DMS114 treated with DMSO at 0.1 percent for 48 hours (cell line): ENCODE measurements at regions not wholly inside any gene's neighbourhood (a gene's known extent, or its start where the extent isn't known, plus 50 kb on each side); places are given as distances from the start of the nearest gene placed in this dataset.

Experiments
- DNase-seq: peaks from one replicate; lab custom pipeline; 2025; ENCODE audit not compliant: unreplicated experiment; lab: John Stamatoyannopoulos, UW

DNA sequence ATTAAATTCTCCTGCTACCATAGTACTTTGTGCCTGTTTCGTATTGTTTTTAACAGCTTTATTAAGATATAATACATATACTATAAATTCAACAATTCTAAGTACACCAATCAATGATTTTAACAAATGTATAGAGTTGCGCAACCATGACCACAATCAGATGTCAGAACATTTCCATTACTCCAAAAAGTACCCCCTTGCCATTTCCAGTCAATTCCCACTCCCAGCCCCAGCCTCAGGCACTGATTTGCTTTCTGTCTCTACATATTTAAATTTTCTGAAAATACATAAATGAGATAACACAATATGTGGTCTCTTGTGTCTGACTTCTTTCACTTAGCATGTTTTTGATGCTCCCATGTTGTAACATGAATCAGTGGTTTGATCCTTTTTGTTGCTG lies 193.9 kb downstream of the FIGN start:
- DNase-seq, result no peak

DNA sequence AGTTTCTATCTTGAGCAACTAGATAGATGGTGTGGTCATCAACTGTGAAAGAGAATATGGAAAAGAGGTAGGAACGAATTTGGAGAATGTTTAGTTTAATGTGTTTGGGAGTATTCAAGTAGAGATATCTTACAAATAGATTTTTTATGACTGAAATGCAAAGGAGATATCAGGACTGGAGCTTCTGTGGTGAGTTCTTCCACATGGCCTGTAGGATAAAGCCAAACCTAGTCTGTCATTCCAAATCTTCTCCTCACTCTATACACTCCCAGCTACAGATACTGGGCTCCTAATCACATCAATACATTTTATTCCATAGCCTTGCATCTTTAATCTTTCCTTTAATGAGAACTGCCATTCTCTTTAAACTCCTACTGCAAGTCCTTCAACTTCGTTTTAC lies 194.3 kb downstream of the FIGN start:
- no peak for DNase-seq

- DNase-seq, result no peak
Measured at GRCh38 chr2:163528640-163529217, 207.1 kb downstream of the FIGN start.

DNA sequence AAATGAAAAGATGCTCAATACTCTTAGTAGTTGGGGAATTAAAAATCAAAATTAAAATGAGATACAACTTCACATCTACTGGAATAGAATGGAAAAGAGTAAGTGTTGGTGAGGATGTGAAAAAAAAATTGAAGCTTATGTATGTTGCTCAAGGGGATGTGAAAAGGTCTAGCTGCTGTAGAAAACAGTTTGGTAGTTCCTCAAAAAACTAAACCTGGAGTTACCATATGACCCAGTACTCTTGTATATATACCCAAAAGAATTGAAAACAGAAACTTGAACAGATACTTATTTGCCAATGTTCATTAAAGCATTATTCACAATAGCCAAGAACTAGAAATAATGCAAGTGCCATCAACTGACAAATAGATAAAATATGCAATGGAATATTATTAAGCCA lies 208.4 kb downstream of the FIGN start:
- DNase-seq, result no peak

DNA sequence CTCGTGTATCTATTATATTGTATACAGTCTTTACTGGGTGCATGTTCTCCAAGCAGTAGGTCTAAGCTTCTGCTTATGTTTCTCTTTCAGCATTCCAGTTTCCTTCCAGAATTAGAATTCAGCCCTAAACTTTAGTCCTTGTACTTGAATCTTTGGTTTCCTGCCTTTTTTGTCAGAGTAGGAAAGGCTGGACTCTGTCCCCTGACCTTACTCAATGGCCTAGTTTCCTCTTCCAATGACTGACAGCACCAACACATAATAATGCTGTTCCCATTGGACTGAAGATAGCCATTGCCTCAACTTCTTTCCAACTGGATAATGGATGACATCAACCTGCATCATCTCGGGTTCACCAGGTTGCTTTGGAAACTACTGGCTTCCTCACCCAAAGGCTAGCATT lies 217.0 kb downstream of the FIGN start:
- DNase-seq, result no peak

- DNase-seq, result no peak
Measured at GRCh38 chr2:163515836-163516235, 220.0 kb downstream of the FIGN start.

GRCh38 chr2:163505281-163505680 lies 230.5 kb downstream of the FIGN start:
- peak; percentile 36 for DNase-seq

DNA sequence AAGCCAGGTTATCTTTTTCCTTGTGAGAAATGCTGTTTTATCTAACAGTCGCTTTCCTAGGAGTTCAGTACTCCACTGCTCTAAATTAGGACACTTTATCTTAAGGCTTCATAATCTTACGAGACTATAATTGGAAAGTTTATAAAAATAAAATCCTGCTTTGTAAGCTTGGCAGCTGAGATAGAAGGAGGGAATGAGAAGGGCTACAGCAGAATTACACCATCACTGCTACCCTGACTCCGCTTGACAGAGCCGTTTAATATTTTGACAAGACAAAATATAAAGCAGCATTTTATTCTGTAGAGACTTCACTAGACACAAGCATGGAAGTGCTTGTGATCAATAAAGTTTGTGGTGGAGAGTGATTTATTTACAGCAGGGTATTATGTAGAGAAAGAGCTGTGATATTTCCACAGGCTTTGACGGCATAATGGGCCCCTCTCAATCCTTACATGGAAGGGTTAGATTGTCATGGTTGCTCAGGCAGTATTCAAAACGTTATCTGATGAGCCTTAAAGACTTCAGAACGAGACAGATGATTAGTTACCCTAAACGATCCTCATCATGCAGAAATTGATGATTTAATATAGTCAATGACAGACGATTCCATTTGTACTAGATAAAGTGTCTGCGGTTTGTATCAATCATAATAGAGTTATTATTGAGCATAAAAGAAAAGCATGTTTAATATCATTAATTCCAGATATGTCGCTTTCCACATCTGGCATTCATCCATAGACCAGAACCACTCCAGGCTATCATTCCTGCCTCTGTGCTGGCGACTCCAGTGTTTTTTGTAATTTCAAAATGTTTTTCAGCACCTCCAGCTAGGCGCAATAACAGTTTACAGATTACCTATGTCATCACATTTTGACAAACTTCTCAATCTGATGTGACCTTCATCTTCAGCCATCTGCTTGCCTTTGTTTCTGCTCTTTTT lies 242.2 kb downstream of the FIGN start:
- no peak for DNase-seq

DNA sequence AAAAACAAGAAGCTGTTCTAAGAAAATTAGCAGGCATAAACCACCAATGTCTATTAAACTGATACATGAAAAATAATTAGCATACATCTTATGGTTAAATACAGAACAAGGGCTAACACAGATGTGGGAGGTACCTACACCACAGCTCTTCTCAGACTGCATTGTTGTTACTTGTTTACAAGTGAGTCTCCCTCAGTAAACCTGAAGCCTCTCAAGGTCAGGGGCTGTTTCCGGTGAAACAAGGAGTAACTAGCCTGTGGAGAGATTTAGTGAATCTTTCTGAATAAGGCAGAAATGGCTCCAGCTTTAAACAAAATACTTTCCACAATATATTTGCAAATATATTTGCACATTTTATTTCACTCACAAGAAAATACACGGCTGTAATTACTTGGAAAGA lies 244.0 kb downstream of the FIGN start:
- DNase-seq, result no peak

GRCh38 chr2:163490281-163490680 lies 245.5 kb downstream of the FIGN start:
- DNase-seq, result no peak

GRCh38 chr2:163481515-163481914 lies 254.3 kb downstream of the FIGN start:
- no peak for DNase-seq

- no peak for DNase-seq
Measured at GRCh38 chr2:163479599-163479998, 256.2 kb downstream of the FIGN start.

- no peak for DNase-seq
Measured at GRCh38 chr2:163475815-163476214, 260.0 kb downstream of the FIGN start.

DNA sequence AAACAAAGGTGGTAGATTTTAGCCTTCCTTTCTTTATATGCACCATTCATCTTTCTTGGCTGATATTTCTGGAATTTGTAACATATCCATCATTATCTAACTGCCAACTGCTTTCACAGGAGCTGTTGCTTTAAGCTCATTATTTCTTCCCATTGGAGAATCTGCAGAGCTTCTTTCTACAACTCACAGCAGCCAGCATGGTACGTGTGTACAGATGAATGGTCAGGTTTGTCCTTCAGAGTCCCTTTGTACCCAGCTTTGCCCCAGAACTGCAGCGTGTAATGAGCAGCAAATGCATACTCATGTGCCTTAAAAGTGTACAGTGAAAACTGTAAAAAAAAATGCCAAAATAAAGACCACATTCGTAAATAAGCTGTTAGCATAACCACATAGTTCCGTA lies 260.9 kb downstream of the FIGN start:
- no peak for DNase-seq

DNA sequence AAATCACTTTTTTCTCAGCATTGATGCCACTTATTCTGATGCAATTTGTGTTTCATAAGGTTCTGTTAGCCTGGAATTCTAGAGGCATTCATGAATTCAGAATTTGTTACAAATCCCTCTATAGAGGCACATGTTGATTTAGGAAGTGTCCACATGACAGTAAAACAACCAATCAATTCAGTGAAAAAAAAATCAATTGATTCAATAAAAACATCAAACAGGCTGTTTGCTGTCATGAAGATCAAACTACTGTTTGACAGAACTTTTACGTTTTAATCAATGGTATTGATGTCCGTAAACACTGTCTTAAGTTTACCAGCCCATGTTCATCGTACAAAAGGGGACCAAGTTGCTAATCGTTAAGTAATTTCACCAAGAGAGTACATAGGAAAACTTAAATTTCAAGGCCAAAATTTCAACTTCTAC lies 261.5 kb downstream of the FIGN start:
- no peak for DNase-seq

DNA sequence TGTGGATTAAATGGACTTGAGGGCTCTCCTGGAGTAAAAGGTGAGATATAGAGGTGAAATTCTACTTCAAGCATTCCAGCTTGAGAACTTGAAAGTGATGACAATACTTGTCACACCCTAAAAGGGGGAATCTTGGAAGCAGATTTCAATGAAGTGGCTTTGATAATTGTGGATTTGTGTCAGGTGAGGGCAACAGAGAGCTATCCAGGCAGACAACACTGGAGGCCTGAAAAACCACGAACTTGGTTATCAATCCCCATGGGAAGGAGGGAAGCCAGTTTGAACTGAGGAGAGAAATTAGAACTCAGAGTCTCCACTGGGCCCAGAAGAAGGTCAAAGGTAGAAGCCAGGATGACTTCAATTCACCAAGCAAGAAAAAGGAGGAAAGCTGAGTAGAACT lies 263.9 kb downstream of the FIGN start:
- no peak for DNase-seq

DNA sequence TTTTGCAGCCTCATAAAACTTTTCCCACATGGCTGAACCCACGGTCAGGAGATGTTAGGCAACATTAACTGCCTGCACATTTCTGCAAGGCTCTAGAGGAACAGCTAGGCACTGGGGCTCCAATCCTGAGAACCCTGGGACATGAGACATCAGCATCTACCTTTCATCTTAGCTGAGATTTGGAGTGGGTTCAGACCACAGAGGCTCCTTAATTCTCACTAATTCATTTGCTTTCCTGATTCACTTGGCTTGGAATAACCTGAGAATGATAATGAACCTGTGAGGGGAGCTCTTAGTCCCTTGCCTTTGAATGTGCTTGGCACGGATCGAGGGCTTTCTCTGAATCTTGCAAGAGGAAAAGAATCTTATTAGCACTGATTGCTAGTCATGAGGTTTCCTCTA lies 266.2 kb downstream of the FIGN start:
- DNase-seq, result peak; percentile 88

DNA sequence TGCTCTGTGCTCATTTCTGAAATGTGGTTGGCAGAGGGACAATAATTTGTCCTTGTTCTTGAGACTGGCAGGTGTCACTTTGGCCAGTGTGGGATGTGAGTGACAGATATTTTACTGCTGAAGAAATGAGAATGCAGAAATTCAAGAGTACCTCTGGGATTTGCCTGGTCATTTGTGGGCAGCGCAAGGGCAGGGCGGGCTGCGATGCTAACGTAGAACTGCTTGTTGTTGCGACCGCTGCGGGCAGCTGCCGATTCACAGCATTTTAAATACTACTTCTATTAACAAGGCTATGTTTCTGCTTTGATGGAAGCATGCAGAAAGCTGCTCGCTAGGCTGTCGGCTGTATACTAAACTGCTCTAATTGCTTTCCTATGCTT lies 268.6 kb downstream of the FIGN start:
- peak; percentile 56 for DNase-seq

DNA sequence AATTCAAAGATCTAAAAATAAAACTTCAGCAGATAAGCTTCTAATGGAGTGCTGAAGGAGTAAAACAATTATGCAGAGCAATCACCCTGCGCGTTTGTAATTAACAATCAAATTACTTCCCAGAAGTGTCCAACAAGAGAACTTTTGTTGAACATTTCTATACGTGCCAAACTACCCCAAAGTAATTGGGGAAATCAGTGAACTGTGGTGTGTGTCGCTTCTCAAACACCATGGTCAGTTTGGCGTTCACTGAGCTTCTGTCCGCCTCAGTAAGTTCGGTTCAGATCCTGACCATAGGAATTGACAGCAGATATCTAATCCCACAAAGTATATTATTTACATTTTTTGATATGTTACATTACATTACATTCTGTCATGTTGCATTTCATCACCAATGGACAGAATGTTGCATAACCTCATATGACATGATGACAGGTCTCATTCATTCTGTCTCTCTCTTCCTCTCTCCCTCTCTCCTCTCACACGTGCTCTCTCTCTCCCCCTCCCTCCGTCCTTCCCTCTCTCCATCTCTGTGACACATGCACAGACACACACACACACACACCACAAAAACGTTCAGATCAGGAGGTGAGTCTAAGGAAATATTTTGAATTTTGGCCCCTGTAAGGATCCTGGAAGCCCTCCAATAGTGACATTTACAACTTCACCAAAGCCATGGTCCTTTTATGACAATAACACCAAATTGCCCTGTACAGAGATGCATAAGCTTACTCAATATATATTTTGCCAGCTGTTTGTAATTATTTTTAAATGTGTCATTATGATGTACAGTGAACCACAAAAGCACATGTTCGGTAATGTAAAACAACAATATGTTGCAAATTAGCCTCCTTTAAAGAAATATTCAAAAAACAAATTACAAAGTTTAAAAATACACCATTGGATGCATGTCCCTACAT lies 269.2 kb downstream of the FIGN start:
- DNase-seq, result peak; percentile 78

DNA sequence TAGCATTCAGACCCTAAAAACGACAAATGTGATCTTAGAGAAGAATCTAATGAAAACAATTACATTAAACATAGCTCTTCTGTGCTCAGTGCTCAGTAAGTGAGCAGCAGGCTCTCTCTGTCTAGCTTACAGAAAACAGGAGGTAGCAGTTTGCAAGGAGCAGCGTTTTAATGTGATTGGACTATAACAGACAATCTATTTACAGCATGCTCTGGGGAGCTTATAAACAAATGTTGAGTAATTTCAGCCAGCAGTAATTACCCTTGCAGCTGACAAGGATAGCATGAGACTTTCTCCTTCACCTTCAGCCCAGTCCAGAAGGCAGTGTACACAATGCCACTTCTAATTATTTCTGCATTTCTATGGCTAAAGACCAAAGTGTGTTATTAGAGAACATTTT lies 270.4 kb downstream of the FIGN start:
- peak; percentile 43 for DNase-seq

DNA sequence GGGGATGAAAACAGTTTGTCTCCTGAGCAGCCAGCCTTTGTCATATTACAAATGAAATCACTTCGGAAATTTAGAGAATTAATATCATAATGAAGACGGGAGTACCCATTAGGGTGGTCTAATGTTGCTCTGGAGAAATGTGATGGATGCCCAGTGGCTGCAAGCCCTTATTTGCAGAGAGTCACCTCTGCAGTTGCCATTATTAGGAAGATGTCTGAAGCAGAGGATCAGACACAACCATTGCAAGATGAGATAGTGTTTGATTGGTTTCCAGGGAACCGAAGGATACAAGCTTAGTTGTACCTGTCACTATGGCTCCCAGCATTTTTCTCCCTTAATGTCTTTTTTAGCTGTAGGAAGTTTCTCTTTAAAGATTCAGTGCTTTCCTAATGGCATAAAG lies 272.4 kb downstream of the FIGN start:
- DNase-seq, result no peak

GRCh38 chr2:163462993-163463392 lies 272.8 kb downstream of the FIGN start:
- DNase-seq, result no peak
